WTC11 (cell line): ENCODE measurements at regions not wholly inside any gene's neighbourhood (a gene's known extent, or its start where the extent isn't known, plus 50 kb on each side); places are given as distances from the start of the nearest gene placed in this dataset.

Source experiments
- ATAC-seq: fragments of 200-7000 bp; cut with Tn5 transposase; 2 replicates; pipeline ENCODE4 v1.10.0; 2021; ENCODE audit warnings: mild to moderate bottlenecking, moderate library complexity
- CTCF ChIA-PET: fragments of 300-600 bp; sonication (Branson Sonifier 250); formaldehyde crosslinking; loops from one replicate; lab custom pipeline; 2021; ENCODE audit warnings: antibody characterized with exemption; lab: Charles Lee
- POLR2A ChIA-PET: fragments of 350-600 bp; sonication (Branson Sonifier 250); formaldehyde crosslinking; loops from one replicate; lab custom pipeline; 2021; ENCODE audit warnings: antibody characterized with exemption; lab: Charles Lee
- DNase-seq: peaks from one replicate; pipeline ENCODE4 v3.0.0; 2021; ENCODE audit warnings: low spot score
- H3K27ac Mint-ChIP-seq: 2 replicates; pipeline ENCODE4 v1.8.0; 2021; ENCODE audit warnings: mixed read lengths
- H3K27me3 Mint-ChIP-seq: 2 replicates; pipeline ENCODE4 v1.8.0; 2021; ENCODE audit warnings: low read depth, mild to moderate bottlenecking, moderate library complexity, mixed read lengths
- H3K36me3 Mint-ChIP-seq: 2 replicates; pipeline ENCODE4 v1.8.0; 2021; ENCODE audit warnings: mixed read lengths
- H3K4me1 Mint-ChIP-seq: 2 replicates; pipeline ENCODE4 v1.8.0; 2022; ENCODE audit warnings: mixed read lengths
- H3K4me3 Mint-ChIP-seq: 2 replicates; pipeline ENCODE4 v1.8.0; 2021; ENCODE audit warnings: mild to moderate bottlenecking, moderate library complexity, mixed read lengths
- H3K9me3 Mint-ChIP-seq: 2 replicates; pipeline ENCODE4 v1.8.0; 2021; ENCODE audit warnings: mixed read lengths
- AFF4 ChIP-seq: sonication (generic); formaldehyde crosslinking; IDR thresholded peaks from 2 replicates; pipeline ENCODE4 v1.8.1; 2023; ENCODE audit warnings: mild to moderate bottlenecking, missing genetic modification reagents, borderline replicate concordance
- ATF6 ChIP-seq: sonication (generic); formaldehyde crosslinking; IDR thresholded peaks from 2 replicates; pipeline ENCODE4 v1.8.1; 2023; ENCODE audit warnings: mild to moderate bottlenecking, missing genetic modification reagents
- CTCF ChIP-seq: fragments of 200-600 bp; IDR thresholded peaks from 2 replicates; pipeline ENCODE4 v1.8.0; 2022; ENCODE audit warnings: antibody characterized with exemption
- ELF4 ChIP-seq: sonication (generic); formaldehyde crosslinking; IDR thresholded peaks from 2 replicates; pipeline ENCODE4 v1.8.1; 2022; ENCODE audit warnings: low read depth, mild to moderate bottlenecking, moderate library complexity, missing genetic modification reagents
- EMX1 ChIP-seq: fragments of 250-450 bp; sonication (Bioruptor Pico); IDR thresholded peaks from 2 replicates; pipeline ENCODE4 v1.8.0; 2021; ENCODE audit warnings: mild to moderate bottlenecking
- ESRRA ChIP-seq: sonication (generic); formaldehyde crosslinking; IDR thresholded peaks from 2 replicates; pipeline ENCODE4 v1.8.1; 2022; ENCODE audit warnings: mild to moderate bottlenecking, missing genetic modification reagents, borderline replicate concordance
- FOXP4 ChIP-seq: sonication (generic); formaldehyde crosslinking; IDR thresholded peaks from 2 replicates; pipeline ENCODE4 v1.8.0; 2022; ENCODE audit warnings: mild to moderate bottlenecking, missing genetic modification reagents
- GRHL2 ChIP-seq: fragments of 250-450 bp; sonication (Bioruptor Pico); IDR thresholded peaks from 2 replicates; pipeline ENCODE4 v1.8.0; 2022; ENCODE audit warnings: mild to moderate bottlenecking, moderate library complexity; ENCODE audit not compliant: insufficient replicate concordance, severe bottlenecking
- IRF1 ChIP-seq: sonication (generic); formaldehyde crosslinking; IDR thresholded peaks from 2 replicates; pipeline ENCODE4 v1.8.0; 2023; ENCODE audit warnings: missing genetic modification reagents
- NFYB ChIP-seq: sonication (generic); formaldehyde crosslinking; conservative IDR thresholded peaks from 2 replicates; pipeline ENCODE4 v1.8.0; 2022; ENCODE audit warnings: low read depth, missing genetic modification reagents
- NR2C2 ChIP-seq: sonication (generic); formaldehyde crosslinking; IDR thresholded peaks from 2 replicates; pipeline ENCODE4 v1.8.0; 2022; ENCODE audit warnings: mild to moderate bottlenecking, missing genetic modification reagents
- TEAD1 ChIP-seq: sonication (generic); formaldehyde crosslinking; IDR thresholded peaks from 2 replicates; pipeline ENCODE4 v1.8.0; 2022; ENCODE audit warnings: mild to moderate bottlenecking, missing genetic modification reagents
- TP53 ChIP-seq: sonication (generic); formaldehyde crosslinking; IDR thresholded peaks from 2 replicates; pipeline ENCODE4 v1.8.1; 2023; ENCODE audit warnings: mild to moderate bottlenecking, missing genetic modification reagents
- ZNF121 ChIP-seq: sonication (generic); formaldehyde crosslinking; IDR thresholded peaks from 2 replicates; pipeline ENCODE4 v1.8.0; 2023; ENCODE audit warnings: missing genetic modification reagents
- ZNF219 ChIP-seq: sonication (generic); formaldehyde crosslinking; IDR thresholded peaks from 2 replicates; pipeline ENCODE4 v1.8.0; 2023; ENCODE audit warnings: missing genetic modification reagents, mild to moderate bottlenecking, borderline replicate concordance
- ZNF317 ChIP-seq: sonication (generic); formaldehyde crosslinking; IDR thresholded peaks from 2 replicates; pipeline ENCODE4 v1.8.1; 2023; ENCODE audit warnings: low read depth, mild to moderate bottlenecking, moderate library complexity, missing genetic modification reagents, borderline replicate concordance
- ZNF416 ChIP-seq: fragments of 250-450 bp; sonication (Bioruptor Pico); IDR thresholded peaks from 2 replicates; pipeline ENCODE4 v1.9.0; 2021; ENCODE audit warnings: mild to moderate bottlenecking, inconsistent platforms
- ZSCAN18 ChIP-seq: fragments of 250-450 bp; sonication (Bioruptor Pico); IDR thresholded peaks from 2 replicates; pipeline ENCODE4 v2.1.2; 2022; ENCODE audit warnings: mild to moderate bottlenecking, moderate library complexity

GRCh38 chr5:125176005-125176390 lies 429.6 kb upstream of the ZNF608 start:
- no peak for ATAC-seq

More at GRCh38 chr5:125176005-125176390, 429.6 kb upstream of the ZNF608 start:
- Mint-ChIP-seq H3K27ac (no peak overlapping the region), H3K4me3 (no peak overlapping the region), H3K9me3 (peaks cover 9% of the 10 kb centered on the region), H3K27me3 (no peaks in the 10 kb centered on the region; the same call in 1 of the 2 replicates), H3K4me1 (peaks cover 27% of the 10 kb centered on the region), H3K36me3 (peaks cover 8% of the 10 kb centered on the region)
- no peak for DNase-seq
- ChIA-PET POLR2A (no interaction called here), CTCF (no interaction called here)
- TF ChIP-seq NFYB (CRISPR knock-in tag) (no peak), CTCF (no peak), TP53 (CRISPR knock-in tag) (no peak), ZSCAN18 (CRISPR knock-in tag) (no peak), AFF4 (CRISPR knock-in tag) (no peak), ZNF416 (CRISPR knock-in tag) (no peak), TEAD1 (no peak), ATF6 (CRISPR knock-in tag) (no peak), GRHL2 (no peak), EMX1 (no peak), ZNF219 (CRISPR knock-in tag) (no peak), ELF4 (CRISPR knock-in tag) (no peak), ZNF317 (CRISPR knock-in tag) (no peak), NR2C2 (CRISPR knock-in tag) (no peak), ESRRA (CRISPR knock-in tag) (no peak), IRF1 (CRISPR knock-in tag) (no peak), ZNF121 (CRISPR knock-in tag) (no peak), FOXP4 (CRISPR knock-in tag) (no peak)
